ENCODE measurements at regions not wholly inside any gene's neighbourhood (a gene's known extent, or its start where the extent isn't known, plus 50 kb on each side); places are given as distances from the start of the nearest gene placed in this dataset.

GRCh38 chr21:31550070-31550469, 109.4 kb upstream of the SOD1 start (continued):
- no peak for TF ChIP-seq CHD7 (IDR thresholded peaks at IDR 0.05; ENCODE audit: insufficient replicate concordance, low read length)
